SK-N-SH (cell line): ENCODE measurements at regions not wholly inside any gene's neighbourhood (a gene's known extent, or its start where the extent isn't known, plus 50 kb on each side); places are given as distances from the start of the nearest gene placed in this dataset.

Source experiments
- CTCF ChIA-PET: fragments of 300-600, 350-600 bp; formaldehyde crosslinking; extraction: SDS; loops from one replicate; lab custom pipeline; 2021; lab: Yijun Ruan, JAX
- POLR2A ChIA-PET: fragments of 350-600 bp; sonication (Branson Sonifier 250); formaldehyde crosslinking; extraction: SDS; loops from one replicate; lab custom pipeline; 2020; ENCODE audit warnings: antibody characterized with exemption, inconsistent platforms; lab: Yijun Ruan, JAX
- DNase-seq: peaks from one replicate; pipeline ENCODE4 v3.0.0; 2012
- H2AFZ ChIP-seq: fragments of 200-600 bp; sonication (generic); 2 replicates; pipeline ENCODE4 v1.8.1; 2016; ENCODE audit warnings: antibody characterized with exemption, mild to moderate bottlenecking, low read depth
- H3F3A ChIP-seq: fragments of 200-600 bp; sonication (generic); replicated peaks from 2 replicates; pipeline ENCODE3; 2016; ENCODE audit warnings: antibody characterized with exemption, mild to moderate bottlenecking; ENCODE audit not compliant: insufficient read depth
- H3K27ac ChIP-seq, 2 experiments: fragments of 200-500 bp in 1 of 2; fragments of 200-600 bp in 1 of 2; sonication (Bioruptor generic) in 1 of 2; sonication (generic), shearing (Covaris generic) in 1 of 2; 2 replicates each; pipeline versions ENCODE4 v1.5.1 to v1.6.1; 2014 to 2016; ENCODE audit warnings: low read depth in 2 of 2, inconsistent platforms in 1 of 2, low read length in 1 of 2, mild to moderate bottlenecking in 1 of 2, mixed read lengths in 1 of 2
- H3K27me3 ChIP-seq: fragments of 200-600 bp; sonication (generic), shearing (Covaris generic); 2 replicates; pipeline ENCODE4 v1.6.1; 2016; ENCODE audit warnings: mixed run types; ENCODE audit not compliant: insufficient read depth
- H3K36me3 ChIP-seq, 2 experiments: fragments of 200-500 bp in 1 of 2; fragments of 200-600 bp in 1 of 2; sonication (Bioruptor generic) in 1 of 2; sonication (generic) in 1 of 2; replicated peaks in 1 of 2; 2 replicates each; pipeline versions ENCODE3 to v1.5.1; 2014 to 2016; ENCODE audit warnings: low read length in 1 of 2, mild to moderate bottlenecking in 1 of 2; ENCODE audit not compliant: insufficient read depth in 2 of 2, control insufficient read depth in 1 of 2
- H3K4me1 ChIP-seq, 2 experiments: fragments of 200-500 bp in 1 of 2; fragments of 200-600 bp in 1 of 2; sonication (Bioruptor generic) in 1 of 2; sonication (generic), shearing (Covaris generic) in 1 of 2; 2 replicates each; pipeline versions ENCODE4 v1.5.1 to v1.6.1; 2014 to 2016; ENCODE audit warnings: low read depth in 1 of 2, low read length in 1 of 2, mixed run types in 1 of 2; ENCODE audit not compliant: insufficient read depth in 2 of 2, control insufficient read depth in 1 of 2
- H3K4me2 ChIP-seq: fragments of 200-600 bp; sonication (generic), shearing (Covaris generic); 2 replicates; pipeline ENCODE4 v1.6.1; 2017; ENCODE audit warnings: mixed run types
- H3K4me3 ChIP-seq, 2 experiments: fragments of 200-500 bp in 1 of 2; fragments of 200-600 bp in 1 of 2; sonication (Bioruptor generic) in 1 of 2; sonication (generic), shearing (Covaris generic) in 1 of 2; 2 replicates each; pipeline versions ENCODE4 v1.5.1 to v1.8.1; 2014 to 2016; ENCODE audit warnings: low read depth in 2 of 2, inconsistent platforms in 1 of 2, low read length in 1 of 2, mild to moderate bottlenecking in 1 of 2, mixed read lengths in 1 of 2, moderate library complexity in 1 of 2
- H3K79me2 ChIP-seq: fragments of 200-600 bp; sonication (generic); 2 replicates; pipeline ENCODE4 v1.8.1; 2017; ENCODE audit warnings: mild to moderate bottlenecking; ENCODE audit not compliant: insufficient read depth
- H3K9ac ChIP-seq: fragments of 200-600 bp; sonication (generic); 2 replicates; pipeline ENCODE4 v1.6.1; 2017; ENCODE audit warnings: mixed run types
- H3K9me2 ChIP-seq: fragments of 200-600 bp; sonication (generic); 2 replicates; pipeline ENCODE4 v1.6.1; 2017; ENCODE audit warnings: mixed run types
- H3K9me3 ChIP-seq: fragments of 200-600 bp; sonication (generic); 2 replicates; pipeline ENCODE4 v1.6.1; 2017; ENCODE audit warnings: mixed run types, mild to moderate bottlenecking, moderate library complexity
- H4K20me1 ChIP-seq: fragments of 200-600 bp; sonication (generic); 2 replicates; pipeline ENCODE4 v1.6.1; 2017; ENCODE audit warnings: mild to moderate bottlenecking, mixed run types; ENCODE audit not compliant: insufficient read depth
- ELF1 ChIP-seq: IDR thresholded peaks from 2 replicates; pipeline ENCODE4 v1.4.0; 2012
- EZH2phosphoT487 ChIP-seq: fragments of 200-600 bp; sonication (generic); IDR thresholded peaks from 2 replicates; pipeline ENCODE4 v1.6.1; 2017; ENCODE audit warnings: low read depth, mixed run types, mild to moderate bottlenecking, antibody characterized with exemption, moderate library complexity, borderline replicate concordance
- FOSL2 ChIP-seq: IDR thresholded peaks from 2 replicates; pipeline ENCODE4 v1.4.0; 2012; ENCODE audit warnings: low read depth, mild to moderate bottlenecking, moderate library complexity, borderline replicate concordance
- FOXM1 ChIP-seq: IDR thresholded peaks from 2 replicates; pipeline ENCODE4 v1.4.0; 2012; ENCODE audit warnings: low read depth, mild to moderate bottlenecking
- GABPA ChIP-seq: IDR thresholded peaks from 2 replicates; pipeline ENCODE4 v1.4.0; 2012; ENCODE audit warnings: low read depth, mild to moderate bottlenecking
- GATA2 ChIP-seq: sonication (generic); formaldehyde crosslinking; IDR thresholded peaks from 2 replicates; pipeline ENCODE4 v1.5.0; 2020; ENCODE audit warnings: mild to moderate bottlenecking, missing genetic modification reagents
- MAX ChIP-seq: IDR thresholded peaks from 2 replicates; pipeline ENCODE4 v1.4.0; 2012; ENCODE audit warnings: low read depth
- PBX3 ChIP-seq: IDR thresholded peaks from 2 replicates; pipeline ENCODE4; 2012
- POLR2AphosphoS5 ChIP-seq: IDR thresholded peaks from 2 replicates; pipeline ENCODE4 v1.6.1; 2012; ENCODE audit warnings: low read depth, low read length
- RAD21 ChIP-seq: IDR thresholded peaks from 2 replicates; pipeline ENCODE4 v1.6.1; 2012; ENCODE audit warnings: mild to moderate bottlenecking, low read length
- RCOR1 ChIP-seq: fragments of 150-350 bp; IDR thresholded peaks from 2 replicates; pipeline ENCODE4 v1.6.1; 2017; ENCODE audit warnings: antibody characterized with exemption, low read length
- REST ChIP-seq: IDR thresholded peaks from 2 replicates; pipeline ENCODE4 v1.6.1; 2012; ENCODE audit warnings: mild to moderate bottlenecking, low read depth, low read length, moderate library complexity
- RXRA ChIP-seq: IDR thresholded peaks from 2 replicates; pipeline ENCODE4 v1.4.0; 2012; ENCODE audit warnings: low read depth, mild to moderate bottlenecking, borderline replicate concordance
- SIN3A ChIP-seq: IDR thresholded peaks from 2 replicates; pipeline ENCODE4 v1.6.1; 2012; ENCODE audit warnings: low read depth, mild to moderate bottlenecking, low read length, moderate library complexity, borderline replicate concordance
- TEAD4 ChIP-seq: IDR thresholded peaks from 2 replicates; pipeline ENCODE4 v1.4.0; 2012; ENCODE audit warnings: mild to moderate bottlenecking, borderline replicate concordance; ENCODE audit not compliant: insufficient read depth
- USF1 ChIP-seq: IDR thresholded peaks from 2 replicates; pipeline ENCODE4 v1.4.0; 2012; ENCODE audit warnings: low read depth, borderline replicate concordance
- WGBS: methylation state at CpG from one replicate; pipeline ENCODE4 v1.1.6; 2017; ENCODE audit warnings: low lambda C conversion rate; 5-methylcytosine and 5-hydroxymethylcytosine counted together

GRCh38 chr7:21243265-21243664 lies 184.6 kb upstream of the SP4 start:
- Histone ChIP-seq H3K9me2 (no peaks in the 10 kb centered on the region), H3K36me3 (no peaks in the 10 kb centered on the region), H4K20me1 (no peaks in the 10 kb centered on the region), H3F3A (no peaks in the 10 kb centered on the region), H3K4me3 (no peak overlapping the region), H3K4me1 (no peaks in the 10 kb centered on the region), H3K4me2 (no peak overlapping the region), H2AFZ (no peak overlapping the region), H3K27ac (no peak overlapping the region), H3K9me3 (no peaks in the 10 kb centered on the region), H3K9ac (no peak overlapping the region), H3K27me3 (no peaks in the 10 kb centered on the region; the same call in 1 of the 2 replicates), H3K79me2 (no peaks in the 10 kb centered on the region)
- 5% methylated on average over 3 of the region's 3 CpGs for WGBS
- DNase-seq: no peak
- no peak for TF ChIP-seq RXRA
- TF ChIP-seq EZH2phosphoT487: no peak
- no peak for TF ChIP-seq GABPA
- TF ChIP-seq FOXM1: no peak
- no peak for TF ChIP-seq MAX
- TF ChIP-seq REST: no peak
- TF ChIP-seq POLR2AphosphoS5: no peak
- TF ChIP-seq USF1: no peak
- no peak for TF ChIP-seq GATA2 (CRISPR knock-in tag)
- no peak for TF ChIP-seq FOSL2
- TF ChIP-seq TEAD4: no peak
- no peak for TF ChIP-seq ELF1
- TF ChIP-seq RAD21: no peak
- no peak for TF ChIP-seq SIN3A
- TF ChIP-seq PBX3: no peak
- no peak for TF ChIP-seq RCOR1
- POLR2A ChIA-PET: no interaction called here
- CTCF ChIA-PET: interaction anchor here (0.7 kb wide), 1 partner anchor 11 kb away, joined by 3 read pairs; no protein-coding TSS in a partner anchor
